MCF 10A (cell line): ENCODE measurements at regions not wholly inside any gene's neighbourhood (a gene's known extent, or its start where the extent isn't known, plus 50 kb on each side); places are given as distances from the start of the nearest gene placed in this dataset.

Experiments
- BruUV-seq: library from RNA; stranded (reverse); fragments of 400-500 nt; replicated peaks from 2 replicates; lab custom pipeline; 2021; lab: Mats Ljungman, UMichigan
- CTCF ChIA-PET: fragments of 300-600 bp; sonication (Branson Sonifier 250); formaldehyde crosslinking; extraction: SDS; loops from one replicate; lab custom pipeline; 2021; ENCODE audit warnings: antibody characterized with exemption, inconsistent platforms; lab: Yijun Ruan, JAX
- POLR2A ChIA-PET: fragments of 300-600, 350-650 bp; sonication (Branson Sonifier 250); formaldehyde crosslinking; extraction: SDS; loops from one replicate; lab custom pipeline; 2020; ENCODE audit warnings: antibody characterized with exemption, inconsistent platforms; lab: Yijun Ruan, JAX
- DNase-seq: peaks from one replicate; pipeline ENCODE4 v3.0.0-alpha.2; 2018; ENCODE audit not compliant: unreplicated experiment
- H3K27ac Mint-ChIP-seq: one replicate; pipeline ENCODE4 v1.8.0; 2022; ENCODE audit warnings: mild to moderate bottlenecking, low read depth, mixed read lengths; ENCODE audit not compliant: unreplicated experiment
- H3K27me3 Mint-ChIP-seq: one replicate; pipeline ENCODE4 v1.8.0; 2022; ENCODE audit warnings: mixed read lengths; ENCODE audit not compliant: insufficient read depth, unreplicated experiment
- H3K36me3 Mint-ChIP-seq: one replicate; pipeline ENCODE4 v1.8.0; 2022; ENCODE audit warnings: mild to moderate bottlenecking, moderate library complexity, mixed read lengths; ENCODE audit not compliant: insufficient read depth, unreplicated experiment
- H3K4me1 Mint-ChIP-seq: one replicate; pipeline ENCODE4 v1.8.0; 2022; ENCODE audit warnings: mixed read lengths; ENCODE audit not compliant: insufficient read depth, unreplicated experiment
- H3K4me3 Mint-ChIP-seq: one replicate; pipeline ENCODE4 v1.8.0; 2022; ENCODE audit warnings: mild to moderate bottlenecking, moderate library complexity, mixed read lengths; ENCODE audit not compliant: unreplicated experiment
- H3K9me3 Mint-ChIP-seq: one replicate; pipeline ENCODE4 v1.8.0; 2022; ENCODE audit warnings: mixed read lengths; ENCODE audit not compliant: unreplicated experiment
- intact Hi-C: fragments of 100-400 bp; cut with micrococcal nuclease; formaldehyde crosslinking; loops from 2 replicates; pipeline ENCODE4 v1.14.1; 2022
- TF ChIP-seq, protein P1 (sequence below): fragments of 200-600 bp; IDR thresholded peaks from one replicate; pipeline ENCODE4 v1.8.0; 2022; ENCODE audit warnings: antibody characterized with exemption, mild to moderate bottlenecking; ENCODE audit not compliant: unreplicated experiment

GRCh38 chr5:52063186-52063585 is 679.9 kb downstream of the ISL1 start:
- ChIA-PET POLR2A (no interaction called here), CTCF (interaction anchor here (0.7 kb wide), 1 partner anchor 88 kb away, joined by 3 read pairs; no protein-coding TSS in a partner anchor)
- TF ChIP-seq, protein P1, sequence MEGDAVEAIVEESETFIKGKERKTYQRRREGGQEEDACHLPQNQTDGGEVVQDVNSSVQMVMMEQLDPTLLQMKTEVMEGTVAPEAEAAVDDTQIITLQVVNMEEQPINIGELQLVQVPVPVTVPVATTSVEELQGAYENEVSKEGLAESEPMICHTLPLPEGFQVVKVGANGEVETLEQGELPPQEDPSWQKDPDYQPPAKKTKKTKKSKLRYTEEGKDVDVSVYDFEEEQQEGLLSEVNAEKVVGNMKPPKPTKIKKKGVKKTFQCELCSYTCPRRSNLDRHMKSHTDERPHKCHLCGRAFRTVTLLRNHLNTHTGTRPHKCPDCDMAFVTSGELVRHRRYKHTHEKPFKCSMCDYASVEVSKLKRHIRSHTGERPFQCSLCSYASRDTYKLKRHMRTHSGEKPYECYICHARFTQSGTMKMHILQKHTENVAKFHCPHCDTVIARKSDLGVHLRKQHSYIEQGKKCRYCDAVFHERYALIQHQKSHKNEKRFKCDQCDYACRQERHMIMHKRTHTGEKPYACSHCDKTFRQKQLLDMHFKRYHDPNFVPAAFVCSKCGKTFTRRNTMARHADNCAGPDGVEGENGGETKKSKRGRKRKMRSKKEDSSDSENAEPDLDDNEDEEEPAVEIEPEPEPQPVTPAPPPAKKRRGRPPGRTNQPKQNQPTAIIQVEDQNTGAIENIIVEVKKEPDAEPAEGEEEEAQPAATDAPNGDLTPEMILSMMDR, result no peak
- no TSS peak for BruUV-seq
- no peak for DNase-seq
- Mint-ChIP-seq H3K27me3 (peaks cover 12% of the 10 kb centered on the region), H3K4me1 (no peaks in the 10 kb centered on the region), H3K27ac (no peak overlapping the region), H3K9me3 (no peaks in the 10 kb centered on the region), H3K4me3 (no peak overlapping the region), H3K36me3 (no peaks in the 10 kb centered on the region)
- intact Hi-C loops, result no loop called here

DNA sequence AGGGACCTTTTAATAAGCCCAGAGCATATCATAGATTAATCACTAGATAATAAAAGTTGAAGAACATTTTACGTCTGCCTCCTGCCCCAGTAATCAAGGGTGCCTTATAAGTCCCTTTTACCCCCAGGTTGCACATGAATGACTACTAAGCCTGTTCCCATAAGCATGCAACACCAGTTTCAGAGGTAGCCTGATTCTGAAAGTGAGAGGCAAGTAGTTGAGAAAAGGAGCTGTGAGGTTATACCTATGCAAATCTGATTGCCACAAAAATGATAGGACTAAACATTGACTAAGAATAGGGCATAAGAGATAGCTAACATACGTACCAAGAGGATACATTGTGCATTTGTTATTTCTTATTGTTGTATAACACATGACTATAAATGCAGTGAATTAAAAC is 681.9 kb downstream of the ISL1 start:
- ChIA-PET POLR2A (no interaction called here), CTCF (interaction anchor here (0.6 kb wide), 2 partner anchors 241 to 692 kb away, joined by 3 read pairs; no protein-coding TSS in a partner anchor)
- Mint-ChIP-seq H3K4me1 (no peaks in the 10 kb centered on the region), H3K4me3 (no peak overlapping the region), H3K9me3 (no peaks in the 10 kb centered on the region), H3K36me3 (no peaks in the 10 kb centered on the region), H3K27ac (no peak overlapping the region), H3K27me3 (peaks cover 12% of the 10 kb centered on the region)
- TF ChIP-seq, protein P1, result no peak
- intact Hi-C loops, result no loop called here
- BruUV-seq, result no TSS peak
- DNase-seq, result no peak

GRCh38 chr5:52069997-52070396 is 686.7 kb downstream of the ISL1 start:
- H3K4me1 Mint-ChIP-seq, result no peaks in the 10 kb centered on the region
- TF ChIP-seq, protein P1, result no peak
- BruUV-seq, result no TSS peak
- H3K27me3 Mint-ChIP-seq, result peaks cover 11% of the 10 kb centered on the region
- H3K4me3 Mint-ChIP-seq, result no peak overlapping the region
- POLR2A ChIA-PET, result no interaction called here
- H3K9me3 Mint-ChIP-seq, result no peaks in the 10 kb centered on the region
- no peaks in the 10 kb centered on the region for H3K36me3 Mint-ChIP-seq
- intact Hi-C loops, result no loop called here
- CTCF ChIA-PET, result no interaction called here
- H3K27ac Mint-ChIP-seq, result no peak overlapping the region
- no peak for DNase-seq

- no peaks in the 10 kb centered on the region for H3K36me3 Mint-ChIP-seq
- H3K27me3 Mint-ChIP-seq, result peaks cover 11% of the 10 kb centered on the region
- ChIA-PET POLR2A (no interaction called here), CTCF (interaction anchor here (0.6 kb wide), 1 partner anchor 584 kb away, joined by 3 read pairs; no protein-coding TSS in a partner anchor)
- TF ChIP-seq, protein P1, result no peak
- H3K4me3 Mint-ChIP-seq, result no peak overlapping the region
- H3K27ac Mint-ChIP-seq, result no peak overlapping the region
- BruUV-seq, result no TSS peak
- peak; percentile 19 for DNase-seq
- intact Hi-C loops, result no loop called here
- no peaks in the 10 kb centered on the region for H3K4me1 Mint-ChIP-seq
- H3K9me3 Mint-ChIP-seq, result no peaks in the 10 kb centered on the region
Measured at GRCh38 chr5:52073993-52074689, 690.9 kb downstream of the ISL1 start.
